ENCODE measurements at regions not wholly inside any gene's neighbourhood (a gene's known extent, or its start where the extent isn't known, plus 50 kb on each side); places are given as distances from the start of the nearest gene placed in this dataset.

DNA sequence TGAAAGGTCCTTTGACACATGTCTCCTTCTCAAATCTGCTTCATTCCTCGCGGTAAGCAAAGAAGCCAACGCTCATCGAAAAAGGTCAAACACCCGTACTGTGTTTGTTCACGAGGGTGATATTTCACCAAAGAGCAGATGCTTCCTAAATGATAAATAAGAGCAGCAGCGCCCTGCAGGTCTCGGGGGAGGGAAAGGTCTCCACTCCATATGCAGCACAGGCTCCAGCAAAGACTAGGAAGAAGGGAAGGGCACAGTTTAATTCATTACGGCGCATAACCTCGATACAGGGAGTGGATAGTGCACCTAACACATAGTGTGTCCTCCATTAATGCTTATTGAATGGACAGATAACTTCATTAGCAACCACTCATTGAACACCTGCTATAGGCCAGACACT, 593.3 kb downstream of the CDK5RAP2 start:
- H3K4me3 ChIP-seq = no peak overlapping the region

DNA sequence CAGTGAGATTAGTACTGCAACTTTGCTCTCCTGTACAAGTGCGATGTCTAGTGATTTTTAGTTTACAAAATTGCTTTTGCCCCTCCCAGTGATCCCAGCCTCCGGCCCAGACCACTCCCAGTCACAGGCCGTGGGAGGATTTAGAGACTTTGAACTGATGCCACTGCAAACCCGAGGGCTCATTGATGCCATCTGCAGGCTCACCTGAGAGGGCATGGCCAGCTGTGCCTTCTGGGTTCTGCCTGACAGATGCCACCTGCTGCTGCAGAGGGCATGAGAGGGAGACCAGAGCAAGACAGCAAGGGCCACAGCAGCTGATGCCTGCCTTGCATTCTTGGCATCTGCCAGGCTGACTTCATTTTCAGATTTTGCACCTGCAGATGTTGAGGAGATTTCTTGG, 593.8 kb downstream of the CDK5RAP2 start:
- intact Hi-C loops (cut with DNase I; ENCODE audit: low total_unique reads) = no loop called here
- Histone ChIP-seq H3K4me1 (no peaks in the 10 kb centered on the region), H3K27ac (no peak overlapping the region), H3K36me3 (no peaks in the 10 kb centered on the region), H3K9me3 (no peaks in the 10 kb centered on the region), H3K4me3 (no peak overlapping the region), H3K27me3 (replicated peaks in 1 of 7) (no peaks in the 10 kb centered on the region)
- no peak for DNase-seq
- 55 to 75% (median 60%) methylated on average over 4 of the region's 4 CpGs for WGBS, 5 donors
- TF ChIP-seq, protein P1, sequence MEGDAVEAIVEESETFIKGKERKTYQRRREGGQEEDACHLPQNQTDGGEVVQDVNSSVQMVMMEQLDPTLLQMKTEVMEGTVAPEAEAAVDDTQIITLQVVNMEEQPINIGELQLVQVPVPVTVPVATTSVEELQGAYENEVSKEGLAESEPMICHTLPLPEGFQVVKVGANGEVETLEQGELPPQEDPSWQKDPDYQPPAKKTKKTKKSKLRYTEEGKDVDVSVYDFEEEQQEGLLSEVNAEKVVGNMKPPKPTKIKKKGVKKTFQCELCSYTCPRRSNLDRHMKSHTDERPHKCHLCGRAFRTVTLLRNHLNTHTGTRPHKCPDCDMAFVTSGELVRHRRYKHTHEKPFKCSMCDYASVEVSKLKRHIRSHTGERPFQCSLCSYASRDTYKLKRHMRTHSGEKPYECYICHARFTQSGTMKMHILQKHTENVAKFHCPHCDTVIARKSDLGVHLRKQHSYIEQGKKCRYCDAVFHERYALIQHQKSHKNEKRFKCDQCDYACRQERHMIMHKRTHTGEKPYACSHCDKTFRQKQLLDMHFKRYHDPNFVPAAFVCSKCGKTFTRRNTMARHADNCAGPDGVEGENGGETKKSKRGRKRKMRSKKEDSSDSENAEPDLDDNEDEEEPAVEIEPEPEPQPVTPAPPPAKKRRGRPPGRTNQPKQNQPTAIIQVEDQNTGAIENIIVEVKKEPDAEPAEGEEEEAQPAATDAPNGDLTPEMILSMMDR (IDR thresholded peaks at IDR 0.05 in 8 of 11, conservative IDR thresholded peaks at IDR 0.05 in 3 of 11) = no peak
- TF ChIP-seq POLR2AphosphoS5 (IDR thresholded peaks at IDR 0.05) = no peak
- no peak for TF ChIP-seq POLR2A (IDR thresholded peaks at IDR 0.05)

More for the DNA sequence above, 593.3 kb downstream of the CDK5RAP2 start:
- Histone ChIP-seq H3K27me3 (replicated peaks in 1 of 7) (no peaks in the 10 kb centered on the region), H3K4me1 (no peaks in the 10 kb centered on the region), H3K27ac (no peak overlapping the region), H3K9me3 (no peaks in the 10 kb centered on the region), H3K36me3 (no peaks in the 10 kb centered on the region)
- no peak for DNase-seq
- intact Hi-C loops (cut with DNase I; ENCODE audit: low total_unique reads) = no loop called here
- 63 to 74% (median 73%) methylated on average over 11 of the region's 11 CpGs for WGBS, 5 donors
- TF ChIP-seq, protein P1 (IDR thresholded peaks at IDR 0.05 in 8 of 11, conservative IDR thresholded peaks at IDR 0.05 in 3 of 11) = no peak
- no peak for TF ChIP-seq POLR2AphosphoS5 (IDR thresholded peaks at IDR 0.05)
- no peak for TF ChIP-seq POLR2A (IDR thresholded peaks at IDR 0.05)

DNA sequence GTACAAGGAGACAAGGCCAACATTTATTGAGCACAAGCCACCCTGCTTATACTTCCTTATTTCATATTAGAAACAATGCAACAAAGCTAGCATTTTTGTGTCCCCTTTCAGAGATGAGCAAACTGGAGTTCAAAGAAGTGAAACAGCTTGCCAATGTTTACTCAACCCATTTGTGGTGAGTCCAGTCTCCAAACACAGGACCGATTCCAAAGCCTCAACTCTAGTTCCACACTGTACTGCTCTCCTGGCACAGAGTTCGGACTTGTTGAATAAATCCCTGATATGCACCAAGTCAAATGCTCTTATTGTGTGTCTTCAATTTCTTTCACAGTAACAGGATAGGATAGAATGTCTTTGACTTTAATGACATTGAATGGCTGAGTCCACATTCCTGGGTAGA, 604.8 kb upstream of the BRINP1 start:
- no peaks in the 10 kb centered on the region for H3K36me3 ChIP-seq
- peaks cover 0 to 2% (median under 1%) of the 10 kb centered on the region in 6 donors for H3K4me1 ChIP-seq
- H3K27me3 ChIP-seq (replicated peaks in 1 of 7) = peaks cover 0 to under 1% (median 0%) of the 10 kb centered on the region in 7 donors
- H3K27ac ChIP-seq = no peak overlapping the region
- TF ChIP-seq POLR2A (IDR thresholded peaks at IDR 0.05) (no peak), POLR2AphosphoS5 (IDR thresholded peaks at IDR 0.05) (no peak)
- TF ChIP-seq, protein P1 (IDR thresholded peaks at IDR 0.05 in 8 of 11, conservative IDR thresholded peaks at IDR 0.05 in 3 of 11) = no peak
- H3K4me3 ChIP-seq = no peak overlapping the region
- DNase-seq = no peak
- intact Hi-C loops (cut with DNase I; ENCODE audit: low total_unique reads) = loop anchor here (10.0 kb wide), 1 partner anchor 419 kb away; no protein-coding TSS in a partner anchor
- 76 to 96% (median 84%) methylated on average over 2 of the region's 2 CpGs for WGBS, 5 donors
- H3K9me3 ChIP-seq = no peaks in the 10 kb centered on the region

DNA sequence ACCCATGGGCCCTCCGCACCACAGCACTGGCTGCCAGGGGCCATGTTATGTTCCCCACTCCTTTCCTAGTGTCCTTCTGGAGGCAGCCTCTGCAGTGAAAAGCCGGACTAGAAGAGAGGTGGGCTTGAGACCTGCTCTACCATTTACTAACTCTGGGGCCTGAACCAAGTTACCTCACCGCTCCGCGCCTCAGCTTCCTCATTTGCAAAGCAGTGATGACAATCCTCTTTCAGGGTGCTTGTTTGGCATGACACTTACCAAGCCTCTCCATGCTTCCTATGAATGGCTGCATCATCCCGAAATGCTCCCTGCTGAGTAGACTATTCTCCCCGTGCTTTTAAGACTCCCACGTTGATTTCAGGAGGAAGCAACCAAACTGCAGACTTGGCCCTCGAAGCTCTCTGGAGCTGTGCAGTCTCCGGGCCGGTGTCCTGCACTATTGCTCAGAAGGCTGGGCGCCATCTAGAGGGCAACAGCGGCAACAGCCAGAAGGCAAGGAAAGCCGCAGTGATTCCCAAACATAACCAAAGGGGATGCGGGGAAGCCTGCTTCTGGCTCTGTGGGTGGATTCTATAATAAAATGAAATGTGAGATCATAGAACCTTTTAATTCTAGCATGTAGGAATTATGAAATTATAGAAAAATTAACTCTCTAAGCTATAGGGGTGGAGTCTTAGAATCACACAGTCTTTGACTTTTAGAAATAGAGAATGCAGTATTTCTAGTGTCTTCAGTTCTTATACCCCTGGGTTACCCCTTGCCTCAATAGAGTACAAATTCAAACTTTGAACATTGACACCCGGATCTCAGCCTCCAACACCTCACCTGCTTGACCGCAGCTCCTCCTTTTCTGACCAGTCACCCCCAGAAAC, 599.8 kb upstream of the BRINP1 start:
- Histone ChIP-seq H3K4me3 (no peak overlapping the region), H3K36me3 (no peaks in the 10 kb centered on the region), H3K27ac (no peak overlapping the region), H3K27me3 (replicated peaks in 1 of 7) (peaks cover 0 to 15% (median 0%) of the 10 kb centered on the region in 7 donors), H3K4me1 (peaks cover 0 to 7% (median 3%) of the 10 kb centered on the region in 6 donors), H3K9me3 (no peaks in the 10 kb centered on the region)
- DNase-seq = peak; percentile 90
- WGBS, 5 donors = 24 to 36% (median 32%) methylated on average over 16 to 17 of the region's 17 CpGs
- intact Hi-C loops (cut with DNase I; ENCODE audit: low total_unique reads) = no loop called here
- TF ChIP-seq, protein P1 (IDR thresholded peaks at IDR 0.05 in 8 of 11, conservative IDR thresholded peaks at IDR 0.05 in 3 of 11) = peak in 9 of 11 experiments; percentile 58 to 91 (median 80)
- no peak for TF ChIP-seq POLR2A (IDR thresholded peaks at IDR 0.05)
- no peak for TF ChIP-seq POLR2AphosphoS5 (IDR thresholded peaks at IDR 0.05)

All from spleen (tissue), 11 donors.